C4-2B (cell line): ENCODE measurements at regions not wholly inside any gene's neighbourhood (a gene's known extent, or its start where the extent isn't known, plus 50 kb on each side); places are given as distances from the start of the nearest gene placed in this dataset.

Source experiments
- ZFX ChIP-seq: fragments of 450-650 bp; IDR thresholded peaks from 2 replicates; pipeline ENCODE4 v1.6.1; 2017
- TF ChIP-seq, protein P1 (sequence below): fragments of 450-650 bp; conservative IDR thresholded peaks from 2 replicates; pipeline ENCODE4 v1.5.1; 2017; ENCODE audit warnings: mild to moderate bottlenecking

DNA sequence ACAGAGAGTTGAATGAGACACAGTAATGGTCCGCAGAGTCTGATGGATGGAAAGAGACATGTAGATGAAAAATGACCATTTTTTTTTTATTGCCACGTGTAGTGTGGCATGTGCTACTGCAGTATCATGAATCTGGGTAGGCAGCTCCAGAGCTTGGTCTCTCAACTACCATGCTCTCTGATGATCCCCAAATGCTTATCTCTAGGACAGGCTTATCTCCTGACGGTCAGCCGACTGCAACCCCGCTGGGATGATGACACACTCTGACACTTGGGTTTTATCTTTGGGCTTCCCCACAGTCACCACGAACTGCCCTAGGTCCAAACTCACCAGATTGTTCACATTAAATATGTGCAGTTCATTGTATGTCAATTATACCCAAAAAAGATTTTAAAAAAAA lies 239.7 kb downstream of the QDPR start:
- TF ChIP-seq, protein P1, sequence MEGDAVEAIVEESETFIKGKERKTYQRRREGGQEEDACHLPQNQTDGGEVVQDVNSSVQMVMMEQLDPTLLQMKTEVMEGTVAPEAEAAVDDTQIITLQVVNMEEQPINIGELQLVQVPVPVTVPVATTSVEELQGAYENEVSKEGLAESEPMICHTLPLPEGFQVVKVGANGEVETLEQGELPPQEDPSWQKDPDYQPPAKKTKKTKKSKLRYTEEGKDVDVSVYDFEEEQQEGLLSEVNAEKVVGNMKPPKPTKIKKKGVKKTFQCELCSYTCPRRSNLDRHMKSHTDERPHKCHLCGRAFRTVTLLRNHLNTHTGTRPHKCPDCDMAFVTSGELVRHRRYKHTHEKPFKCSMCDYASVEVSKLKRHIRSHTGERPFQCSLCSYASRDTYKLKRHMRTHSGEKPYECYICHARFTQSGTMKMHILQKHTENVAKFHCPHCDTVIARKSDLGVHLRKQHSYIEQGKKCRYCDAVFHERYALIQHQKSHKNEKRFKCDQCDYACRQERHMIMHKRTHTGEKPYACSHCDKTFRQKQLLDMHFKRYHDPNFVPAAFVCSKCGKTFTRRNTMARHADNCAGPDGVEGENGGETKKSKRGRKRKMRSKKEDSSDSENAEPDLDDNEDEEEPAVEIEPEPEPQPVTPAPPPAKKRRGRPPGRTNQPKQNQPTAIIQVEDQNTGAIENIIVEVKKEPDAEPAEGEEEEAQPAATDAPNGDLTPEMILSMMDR: no peak
- no peak for TF ChIP-seq ZFX
